Stimulated activated CD4-positive, alpha-beta T cell treated with anti-CD3 and anti-CD28 coated beads, Interleukin-12 subunit alpha, Interleukin-12 subunit beta, amount 100 ng/mL, for 24 hours (primary cell): ENCODE measurements at regions not wholly inside any gene's neighbourhood (a gene's known extent, or its start where the extent isn't known, plus 50 kb on each side); places are given as distances from the start of the nearest gene placed in this dataset.

ENCODE experiments used
- DNase-seq, 2 experiments: peaks; one replicate each; pipeline ENCODE4 v3.0.0-alpha.2; 2020; ENCODE audit warnings: low read depth in 2 of 2

DNA sequence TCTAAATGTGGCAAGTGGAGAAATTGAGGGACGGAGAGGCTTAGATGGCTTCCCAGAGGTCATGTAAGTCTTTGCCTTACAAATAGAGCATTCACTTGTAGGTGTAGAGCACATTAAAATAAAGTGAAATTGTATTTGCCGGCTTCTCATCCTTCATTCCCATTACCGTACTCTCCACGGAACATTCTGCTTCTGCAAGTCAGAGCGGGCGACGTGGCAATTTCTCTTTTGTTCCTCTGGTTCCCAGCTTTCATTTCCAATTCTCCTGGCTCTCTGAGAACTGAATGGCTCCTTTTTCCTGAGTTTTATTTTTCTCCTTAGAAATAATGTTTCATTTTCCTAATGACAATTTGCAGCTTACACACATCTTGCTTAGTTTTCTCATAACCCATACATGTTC lies 51.3 kb upstream of the PFKP start:
- no peak for DNase-seq

DNA sequence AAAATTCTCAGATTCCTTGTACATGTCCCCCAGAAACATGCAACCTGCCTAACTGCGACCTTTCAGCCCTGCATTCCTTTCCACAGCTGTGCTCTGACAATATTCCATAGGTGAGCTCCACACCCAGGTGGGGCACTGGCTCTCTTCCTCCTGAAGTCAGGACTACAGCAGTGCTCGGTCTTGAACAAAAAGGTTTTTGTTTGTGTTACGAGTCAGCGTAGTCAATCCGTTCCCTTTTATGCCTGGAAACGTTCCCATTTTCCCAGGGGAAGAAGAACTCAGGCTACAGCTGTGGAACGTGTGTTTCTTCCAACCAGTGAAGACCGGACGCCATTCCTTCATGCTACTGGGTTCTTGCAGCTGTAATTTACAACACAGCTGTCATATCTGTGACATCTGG lies 52.4 kb upstream of the PFKP start:
- DNase-seq, result no peak

DNA sequence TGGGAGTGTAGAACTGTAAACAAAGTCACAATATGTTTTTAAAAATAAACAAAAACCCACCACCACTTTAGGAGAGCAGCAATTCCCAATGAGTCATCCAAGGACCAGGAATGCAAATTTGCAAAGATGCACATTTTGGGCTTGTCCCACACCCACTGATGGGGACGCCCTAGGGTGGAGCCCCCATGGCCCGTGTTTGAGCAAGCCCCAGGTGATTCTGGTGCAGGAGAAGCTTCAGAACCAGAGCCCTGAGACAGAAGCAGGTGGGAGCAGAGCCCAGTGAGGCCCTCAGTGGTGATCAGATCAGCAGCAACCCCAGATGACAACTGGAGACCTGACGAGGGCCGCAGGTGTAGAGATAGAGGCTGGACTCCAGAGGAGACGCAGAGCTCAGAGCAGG lies 55.1 kb upstream of the PFKP start:
- DNase-seq, result no peak

DNA sequence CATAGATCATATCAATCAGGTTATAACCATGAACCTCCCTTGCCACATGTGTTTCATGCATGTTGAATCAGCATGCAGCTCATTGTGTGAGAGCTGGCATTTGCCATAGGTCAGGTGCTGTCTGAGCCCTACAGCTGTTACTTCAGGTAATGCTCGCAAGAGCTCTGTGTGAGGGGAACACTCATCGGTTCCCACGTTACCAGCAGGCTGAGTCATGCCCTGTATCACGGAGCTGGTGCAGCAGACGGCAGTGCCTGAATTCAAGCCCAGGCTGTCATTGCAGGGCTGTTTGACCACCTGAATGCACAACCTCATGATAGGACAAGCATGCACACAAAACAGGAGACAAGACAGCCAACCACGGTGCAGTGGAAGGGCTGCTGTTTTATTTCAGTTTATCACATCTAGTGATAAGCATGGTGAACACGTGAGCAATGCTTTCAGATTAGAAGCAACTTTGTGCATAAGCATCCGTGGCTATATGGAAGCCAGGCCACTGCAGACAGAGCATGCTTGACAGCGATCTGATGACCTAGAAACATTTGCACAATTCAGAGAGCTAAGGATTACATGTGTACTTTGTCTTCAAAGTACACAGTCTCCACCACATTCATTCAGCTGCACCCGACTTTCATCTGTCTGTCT lies 56.4 kb upstream of the PFKP start:
- DNase-seq, result no peak

DNA sequence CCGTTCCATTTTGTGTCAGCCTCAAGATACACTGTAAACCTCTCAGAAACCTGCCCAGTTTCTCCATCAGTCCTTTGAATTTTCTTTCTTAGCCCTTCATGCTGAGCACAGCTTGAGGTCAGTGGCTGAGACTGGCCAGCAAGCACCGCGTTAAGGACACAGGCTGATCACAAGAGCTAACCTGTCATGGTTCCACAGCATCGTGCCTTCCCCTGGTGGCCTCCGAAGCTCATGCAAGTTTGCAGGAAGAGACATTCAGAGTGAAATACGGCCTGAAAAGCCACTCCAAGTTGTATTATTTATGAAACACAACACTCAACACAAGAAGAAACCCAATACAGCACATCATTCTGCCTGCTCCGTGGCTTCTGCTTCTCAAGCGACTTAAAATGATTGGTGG lies 57.0 kb upstream of the PFKP start:
- no peak for DNase-seq

DNA sequence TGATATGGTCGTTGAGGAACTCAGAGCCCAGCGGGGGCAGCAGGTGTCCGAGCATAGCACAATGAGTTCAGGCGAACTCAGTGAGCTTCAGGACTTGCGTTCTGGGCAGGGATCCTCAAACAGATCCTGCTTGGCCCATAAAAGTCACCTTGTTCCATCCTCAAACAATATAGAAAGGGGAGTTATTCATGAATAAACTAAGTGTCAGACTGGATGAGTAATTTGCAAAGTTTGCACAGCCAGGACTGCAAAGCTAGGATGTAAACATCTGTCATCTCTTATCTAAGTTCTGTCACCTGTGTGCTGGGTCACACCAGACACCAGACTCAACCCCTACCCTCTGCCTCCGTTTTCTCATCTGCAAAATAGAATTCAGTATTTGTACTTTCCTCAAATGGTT lies 58.0 kb upstream of the PFKP start:
- no peak for DNase-seq

DNA sequence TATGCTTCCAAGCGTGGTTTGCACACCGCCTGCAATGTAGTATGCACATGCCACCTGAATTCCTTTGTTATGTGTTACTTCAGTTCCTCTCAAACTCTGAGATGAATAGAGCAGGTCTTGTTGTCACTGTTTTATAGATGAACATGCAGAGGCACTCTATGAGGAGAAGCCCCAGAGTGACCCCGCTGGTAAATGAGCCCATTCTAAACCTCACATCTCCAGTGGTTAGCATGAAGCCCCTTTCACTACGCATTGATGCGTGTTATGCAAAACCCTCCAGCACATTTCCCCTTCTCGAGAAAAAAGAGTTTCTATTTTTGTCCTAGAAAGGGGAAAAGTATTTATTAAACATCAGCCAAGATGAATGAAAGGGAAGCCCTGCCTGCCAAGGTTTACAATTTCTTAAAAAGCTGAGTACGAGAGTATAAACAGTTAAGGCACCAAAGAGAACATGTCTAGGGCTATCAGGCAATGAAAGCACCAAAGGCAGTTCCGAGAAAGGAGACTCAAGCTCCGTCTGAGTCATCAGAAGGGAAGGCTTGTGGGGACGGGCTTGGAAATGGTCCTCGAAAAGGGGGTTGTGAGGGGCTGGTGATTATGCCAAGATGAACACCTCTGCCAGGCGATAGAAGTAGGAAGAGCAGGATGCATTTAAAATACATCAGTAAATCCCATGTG lies 58.7 kb upstream of the PFKP start:
- no peak for DNase-seq

DNA sequence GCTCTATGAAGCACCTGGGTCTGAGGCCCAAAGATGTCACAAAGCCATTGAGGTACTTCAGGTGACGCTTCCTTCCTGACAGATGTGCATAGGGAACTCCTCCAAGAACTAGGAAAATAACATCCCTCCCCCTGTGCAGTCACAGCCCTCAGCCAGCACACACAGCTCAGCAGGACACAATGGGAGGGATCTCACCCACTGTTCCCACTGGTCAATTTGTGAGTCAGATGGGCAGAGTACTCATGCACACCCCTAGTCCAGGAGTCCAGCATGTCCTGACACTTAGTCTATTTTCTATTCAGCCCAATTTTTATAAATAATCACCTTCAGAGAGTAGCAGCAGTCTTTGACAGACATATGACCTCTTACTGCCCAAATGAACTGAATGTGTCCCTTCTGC lies 60.7 kb upstream of the PFKP start:
- DNase-seq, result no peak

DNA sequence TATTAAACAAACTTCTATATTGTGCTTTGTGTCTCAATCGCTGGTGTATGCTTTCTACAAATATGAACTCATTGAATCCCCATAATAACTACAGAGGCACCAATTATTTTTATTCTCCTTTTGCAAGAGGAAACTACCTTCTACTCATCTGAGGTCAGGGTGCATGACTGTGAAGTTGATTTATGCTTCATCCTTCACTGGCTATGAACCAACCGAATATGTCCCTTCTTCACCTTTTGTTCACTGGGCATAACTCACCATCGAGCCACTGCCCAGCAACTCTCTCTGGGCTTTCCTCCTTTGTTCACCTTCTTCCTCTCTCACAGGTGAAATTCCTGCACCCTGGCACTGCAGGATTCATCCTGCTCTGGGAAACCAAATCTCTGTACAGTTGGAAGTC lies 61.3 kb upstream of the PFKP start:
- DNase-seq, result no peak

DNA sequence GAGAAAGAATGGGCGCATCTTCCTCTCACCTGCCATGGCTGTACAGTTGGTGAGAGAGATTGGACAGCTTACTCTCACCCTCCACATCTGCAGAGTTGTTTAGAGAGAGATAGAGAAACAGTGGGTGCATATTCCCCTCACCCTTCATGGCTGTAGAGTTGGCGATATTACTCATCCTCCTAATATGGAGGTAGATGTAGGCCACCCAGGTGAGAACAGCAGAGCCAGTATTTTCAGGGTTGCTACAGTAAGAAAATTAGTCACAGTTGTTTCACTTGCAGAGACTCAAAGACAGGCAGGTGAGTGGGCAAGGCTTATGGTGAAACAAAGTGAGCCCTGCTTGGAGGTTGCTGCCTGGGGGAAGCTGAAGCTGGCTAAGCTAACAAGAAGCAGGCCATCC lies 65.0 kb upstream of the PFKP start:
- DNase-seq, result no peak

DNA sequence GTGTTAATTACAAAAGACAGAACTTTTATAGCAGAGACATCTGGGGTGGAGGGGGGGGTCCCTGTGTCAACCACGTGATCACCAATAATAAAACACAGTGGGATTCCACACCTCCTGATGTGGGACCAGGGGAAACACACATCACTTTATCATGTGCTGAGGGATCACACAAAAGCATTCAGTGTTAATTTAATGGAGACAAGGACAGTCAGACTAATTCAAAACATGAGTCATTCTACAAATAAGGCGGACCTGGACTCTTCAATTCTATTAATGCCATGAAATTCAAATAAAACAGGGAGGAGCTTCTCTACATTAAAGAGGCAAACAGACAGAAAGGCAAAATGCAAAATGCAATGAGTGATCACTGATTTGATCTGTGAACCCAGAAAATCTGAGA lies 67.3 kb upstream of the PFKP start:
- DNase-seq, result no peak

DNA sequence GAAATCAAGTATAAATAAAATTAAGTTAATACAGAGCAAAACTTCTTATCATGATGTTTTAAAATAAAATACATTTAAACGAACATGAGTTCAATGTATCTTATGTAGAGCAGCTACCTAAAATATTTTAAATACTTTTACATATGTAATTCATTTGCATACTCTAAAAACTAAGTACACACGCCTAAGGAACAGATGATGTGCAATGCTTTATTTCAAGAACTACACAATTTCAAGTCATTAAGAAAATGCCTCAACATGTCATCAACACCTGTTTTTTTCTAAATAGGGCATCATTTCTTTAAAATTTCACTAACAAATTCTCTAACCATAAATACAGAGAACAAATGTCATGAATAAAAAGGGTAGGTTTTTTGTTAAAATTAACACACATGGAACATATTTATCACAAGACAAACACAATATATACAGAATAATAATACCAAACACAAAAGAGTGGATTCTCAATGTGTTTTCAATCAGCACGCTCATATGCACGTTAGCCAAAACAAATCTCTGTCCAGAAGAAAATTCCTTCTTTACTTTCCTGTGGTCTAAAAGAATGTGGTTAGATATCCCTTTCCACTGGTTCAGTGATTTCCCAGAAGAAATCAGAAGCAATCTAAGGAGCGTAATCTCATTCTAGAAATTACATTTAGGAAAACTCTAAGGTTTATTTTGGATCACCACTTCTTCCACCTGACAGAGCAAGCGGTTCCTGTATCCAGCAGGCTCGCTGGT lies 73.0 kb upstream of the PFKP start:
- DNase-seq, result no peak

DNA sequence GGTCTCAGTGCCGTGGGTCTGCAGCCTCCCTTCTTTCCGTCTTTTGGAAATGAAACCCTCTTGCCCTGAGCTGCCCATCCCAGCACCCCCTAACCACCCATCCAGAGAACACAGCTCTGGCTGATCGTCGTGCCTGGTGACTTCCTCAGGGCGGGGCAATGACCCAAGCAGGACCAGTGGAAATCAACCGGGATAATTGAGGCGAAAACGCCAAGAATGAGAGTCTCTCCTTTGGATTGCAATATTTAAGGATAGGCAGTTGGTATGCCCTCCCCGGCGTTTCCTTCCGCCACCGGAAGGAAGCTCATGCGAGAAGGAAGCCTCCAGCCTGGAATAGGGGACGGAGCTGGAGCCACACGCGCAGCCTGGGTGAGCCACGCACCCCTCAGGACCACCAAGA lies 73.7 kb upstream of the PFKP start:
- no peak for DNase-seq

DNA sequence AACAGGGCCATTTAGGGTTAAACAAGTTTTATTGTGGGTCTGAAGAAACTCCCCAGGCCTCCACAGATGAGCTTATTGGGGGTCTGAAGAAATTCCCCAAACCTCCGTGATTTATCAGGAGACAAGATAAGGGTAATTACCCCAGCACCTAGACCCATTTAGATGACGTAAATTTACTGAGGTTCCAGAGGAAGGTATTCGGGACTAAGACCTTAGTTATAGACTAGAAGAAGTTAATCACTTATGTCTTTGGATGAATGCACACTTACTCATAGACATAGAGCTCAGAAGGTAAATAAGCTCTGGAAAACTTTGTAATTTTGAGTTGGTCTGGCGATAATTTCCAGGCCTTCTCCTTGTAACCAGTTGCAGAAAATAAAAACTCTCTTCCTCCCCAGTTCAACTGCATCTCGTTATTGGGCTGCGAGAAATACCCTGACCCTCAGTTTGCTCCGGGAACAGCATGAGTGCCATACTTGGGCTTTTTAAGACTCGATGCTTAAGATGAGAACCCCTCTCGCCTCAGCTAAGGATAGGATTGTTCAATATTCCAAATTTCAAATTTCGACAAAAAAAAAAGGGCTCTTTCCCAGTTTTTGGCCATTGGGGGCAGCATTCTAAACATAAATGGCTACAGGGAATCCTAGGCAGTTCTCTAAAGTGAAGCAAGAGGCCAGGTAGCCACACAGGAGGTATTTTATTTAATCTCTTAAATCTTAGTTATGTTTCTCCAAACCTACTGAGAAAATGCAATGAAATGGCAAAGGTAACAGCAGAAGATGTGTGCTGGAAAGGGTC lies 74.7 kb upstream of the PFKP start:
- DNase-seq, result no peak

DNA sequence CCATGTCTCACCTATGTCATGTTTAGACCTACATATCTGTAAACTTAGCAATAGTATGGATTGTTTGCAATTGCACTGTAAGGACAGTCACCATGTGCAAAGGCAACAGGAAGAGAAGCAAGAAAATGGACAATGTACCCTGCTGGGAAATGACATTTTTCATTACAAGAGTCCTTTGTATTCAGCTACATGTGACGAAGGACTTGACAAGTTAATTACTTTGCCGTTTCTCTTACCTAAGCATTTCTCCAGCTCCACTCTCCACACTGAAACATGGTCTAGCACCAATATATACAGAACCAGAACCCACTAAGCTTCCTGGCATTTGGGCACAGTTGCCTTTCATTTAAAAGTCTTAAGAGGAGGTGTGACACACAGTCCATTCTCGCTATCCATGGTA lies 76.6 kb upstream of the PFKP start:
- no peak for DNase-seq

DNA sequence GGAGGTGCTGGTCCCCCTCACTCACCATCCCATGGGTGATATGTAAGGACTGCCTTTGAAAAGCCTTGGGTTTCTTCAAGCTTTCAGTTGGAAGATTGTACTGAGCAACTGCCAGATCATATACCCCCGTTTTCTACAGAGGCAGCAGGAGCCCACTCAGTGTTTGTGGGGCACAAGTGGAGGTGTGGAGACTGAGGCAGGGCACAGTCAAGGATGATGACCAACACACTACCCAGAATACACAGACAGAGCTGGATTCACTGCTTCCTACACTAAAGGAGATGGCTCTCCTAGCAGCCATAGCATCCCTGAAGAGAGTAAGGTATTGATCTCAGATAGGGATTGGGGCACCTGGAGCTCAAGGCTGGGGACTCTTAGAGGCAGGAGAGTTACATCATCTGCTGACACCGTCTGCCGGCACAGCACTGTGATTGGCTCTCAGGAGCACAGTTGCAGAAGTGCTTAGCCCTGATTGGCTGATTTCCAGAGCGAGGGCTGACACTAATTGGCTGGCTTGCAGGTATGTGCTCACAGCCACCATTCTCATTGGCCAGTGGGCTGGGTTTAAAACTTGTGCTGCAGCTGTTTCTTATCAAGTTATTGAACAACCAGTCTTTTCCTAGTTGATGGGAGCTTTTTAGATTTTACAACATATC lies 77.9 kb upstream of the PFKP start:
- no peak for DNase-seq

DNA sequence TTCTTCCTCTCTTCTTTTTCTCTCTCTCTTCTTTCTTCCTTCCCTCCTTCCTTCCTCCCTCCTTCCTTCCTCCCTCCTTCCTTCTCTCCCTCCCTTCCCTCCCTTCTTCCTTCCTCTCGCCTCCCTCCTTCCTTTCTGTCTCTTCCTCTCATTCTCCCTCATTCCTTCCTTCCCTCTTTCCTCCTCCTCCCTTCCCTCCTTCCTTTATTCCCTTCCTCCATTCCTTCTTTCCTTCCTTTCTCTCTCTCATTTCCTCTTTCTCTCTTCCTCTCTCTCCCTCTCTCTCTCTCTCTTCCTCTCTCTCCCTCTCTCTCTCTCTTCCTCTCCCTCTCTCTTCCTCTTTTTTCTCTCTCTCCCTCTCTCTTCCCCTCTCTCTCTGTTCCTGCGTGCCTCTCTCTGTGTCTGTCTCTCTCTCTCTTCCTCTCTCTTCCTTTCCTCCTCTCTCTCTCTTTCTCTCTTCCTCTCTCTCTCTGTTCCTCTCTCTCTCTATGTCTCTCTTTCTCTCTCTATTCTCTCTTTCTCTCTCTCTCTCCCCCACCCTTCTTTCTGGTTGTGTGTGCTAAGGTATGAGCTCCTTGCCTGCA lies 80.1 kb upstream of the PFKP start:
- DNase-seq, result no peak

DNA sequence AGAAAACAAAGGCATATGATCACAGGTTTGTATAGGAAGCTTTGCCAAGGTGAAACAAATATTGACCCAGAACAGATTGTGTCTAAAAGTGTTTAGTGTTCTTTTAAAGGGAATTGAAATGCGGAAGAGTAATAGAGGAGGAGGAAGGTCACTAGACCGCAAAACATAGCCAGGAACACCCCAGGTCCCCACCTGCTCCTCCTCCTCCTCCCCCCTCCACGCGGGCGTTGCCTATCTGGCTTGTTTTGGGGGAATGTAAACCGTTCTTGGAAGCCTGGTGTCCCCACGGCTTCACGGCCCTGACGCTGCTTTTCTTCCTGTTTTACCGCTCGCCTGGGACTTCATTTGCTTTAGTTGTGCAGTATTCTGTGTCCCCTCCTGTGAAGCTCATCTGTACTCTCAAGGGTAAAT lies 81.0 kb upstream of the PFKP start:
- no peak for DNase-seq

DNA sequence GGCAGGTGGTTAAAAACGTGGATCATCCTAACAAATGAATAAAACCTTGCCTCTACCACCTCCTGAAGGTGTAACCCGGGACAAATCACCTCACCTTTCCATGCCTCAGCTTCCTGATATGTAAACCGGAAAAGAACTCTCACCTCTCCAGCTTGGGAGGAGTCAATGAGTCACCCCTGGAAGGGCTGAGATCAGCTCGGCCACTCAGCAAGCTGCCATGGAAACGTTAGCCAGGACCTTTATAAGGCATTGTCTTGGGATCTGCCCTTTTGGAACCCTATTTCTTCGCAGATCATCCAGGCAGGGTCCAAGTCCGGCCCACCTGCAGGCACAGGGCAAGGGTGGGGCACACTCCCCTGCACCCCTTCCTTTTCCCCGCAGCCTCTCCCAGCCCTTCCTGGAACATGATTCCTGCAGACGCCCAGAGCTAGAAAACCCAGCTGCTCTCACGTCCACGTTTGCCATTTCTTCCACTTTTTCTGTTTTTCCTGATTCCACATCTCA lies 81.6 kb upstream of the PFKP start:
- DNase-seq, result no peak

DNA sequence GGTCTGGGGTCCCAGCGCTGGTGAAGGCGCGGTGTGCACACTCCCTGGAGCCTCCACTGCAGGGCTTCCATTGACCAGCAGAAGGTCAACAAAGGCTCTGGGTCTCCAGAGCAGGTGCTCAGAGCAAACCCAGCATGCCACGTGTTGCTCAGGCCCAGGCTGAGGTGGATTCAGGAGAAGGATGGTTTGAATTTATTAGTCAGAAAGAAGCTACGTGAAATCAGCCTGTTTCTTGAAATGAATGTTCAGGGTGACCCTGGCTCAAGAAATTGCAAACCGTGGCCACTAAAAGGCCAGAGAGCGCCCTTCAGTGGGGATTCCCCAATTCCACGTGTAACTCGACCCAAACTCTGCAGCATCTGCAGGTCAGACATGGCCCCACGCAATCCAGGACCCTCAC lies 82.7 kb upstream of the PFKP start:
- DNase-seq, result no peak

DNA sequence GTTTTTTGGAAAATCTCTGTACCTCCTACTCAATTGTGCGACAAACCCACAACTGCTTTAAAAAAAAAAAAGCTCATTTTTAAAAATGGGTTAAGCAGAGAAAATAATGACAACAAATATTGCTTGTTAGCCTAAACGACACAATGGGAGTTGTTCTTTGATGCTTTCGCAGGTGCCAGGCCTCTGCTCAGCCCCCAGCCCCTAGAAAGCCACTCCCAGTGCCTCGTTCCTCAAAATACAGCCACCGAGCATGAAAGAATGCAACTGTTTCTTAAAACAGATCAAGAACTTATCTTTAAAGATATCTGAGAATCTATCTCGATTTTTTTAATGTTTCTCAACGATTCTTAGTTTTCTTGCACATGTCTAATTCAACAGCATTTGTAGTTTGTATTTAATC lies 85.2 kb upstream of the PFKP start:
- no peak for DNase-seq
